Muscle of back (tissue), 3 donors: ENCODE measurements at regions not wholly inside any gene's neighbourhood (a gene's known extent, or its start where the extent isn't known, plus 50 kb on each side); places are given as distances from the start of the nearest gene placed in this dataset.

Source experiments
- DNase-seq, 3 donors: peaks; one replicate each; pipeline versions ENCODE4 v3.0.0 to v3.0.0-alpha.2; 2013

- DNase-seq, result peak; percentile 69 to 82 (median 74)
Observed at GRCh38 chr12:94714378-94715114, 64.2 kb upstream of the TMCC3 start.

DNA sequence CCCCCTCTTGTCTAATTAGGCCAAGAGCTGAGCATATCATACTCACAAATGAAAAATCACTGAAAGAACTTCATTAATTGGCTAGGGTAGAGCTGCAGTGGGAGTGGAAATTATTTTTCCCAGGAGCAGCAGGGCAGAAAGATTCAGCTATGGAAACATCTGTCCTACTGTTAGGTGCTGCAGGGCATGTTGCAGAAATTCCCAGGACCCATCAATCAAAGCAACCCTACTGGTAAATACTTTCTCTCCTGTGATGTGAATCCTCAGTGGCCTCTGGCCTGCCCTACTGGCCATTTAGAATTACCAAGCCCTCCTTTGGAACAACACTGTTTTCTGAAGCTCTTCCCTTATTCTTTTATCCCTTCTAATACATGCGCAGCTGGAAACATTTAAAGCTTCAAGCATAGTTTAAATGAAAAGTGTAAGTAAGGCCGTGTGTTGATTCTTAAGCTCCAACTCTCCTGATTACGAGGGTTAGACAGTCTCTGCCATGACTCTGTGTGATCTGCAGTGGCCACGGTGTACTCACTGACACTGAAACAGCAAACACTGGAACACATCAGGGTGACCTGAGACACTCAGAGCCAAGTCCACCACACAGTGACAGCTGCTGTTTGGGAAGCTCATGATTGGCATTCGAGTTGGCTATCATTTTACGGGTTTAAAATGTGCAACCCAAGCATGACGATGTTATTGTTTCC is 62.6 kb upstream of the TMCC3 start:
- peak in 1 of 3 donors; percentile 58 for DNase-seq

DNA sequence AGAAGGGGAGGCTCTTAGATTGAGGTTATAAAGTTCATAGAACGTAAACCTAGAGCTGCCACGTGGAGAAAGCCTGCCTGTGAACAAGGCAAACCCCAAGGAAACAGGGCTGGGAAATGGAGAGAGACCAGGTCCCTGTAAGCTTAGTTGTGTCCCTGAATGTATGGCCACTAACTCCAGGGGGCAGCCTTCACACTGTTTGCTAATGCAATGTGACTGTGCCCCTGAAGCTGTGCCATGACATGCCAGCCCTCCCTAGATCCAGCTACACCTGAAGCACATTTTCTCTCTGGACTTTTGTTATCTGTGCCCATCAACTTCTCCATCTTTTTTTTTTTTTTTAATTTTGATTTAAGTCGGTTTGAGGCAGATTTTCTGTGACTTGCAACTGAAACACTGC is 60.6 kb upstream of the TMCC3 start:
- no peak for DNase-seq

DNA sequence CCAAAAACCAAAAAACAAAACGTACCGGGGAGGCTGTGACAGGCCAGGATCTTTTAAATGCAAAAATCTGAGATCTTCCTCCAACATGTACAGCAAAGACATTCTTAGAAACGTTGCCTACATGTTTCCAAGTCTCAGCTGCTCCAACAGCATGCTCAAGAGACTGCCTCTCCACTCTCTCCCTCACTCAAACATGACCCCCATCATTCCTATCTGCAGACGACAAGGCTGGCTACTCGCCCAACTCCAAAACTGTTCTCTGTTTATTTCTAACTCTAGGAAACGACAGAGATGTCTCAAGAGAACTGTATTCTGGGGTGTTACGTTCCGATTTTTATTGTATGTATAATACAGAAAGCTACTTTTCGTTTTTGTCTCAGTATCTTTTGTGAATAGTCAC is 57.5 kb upstream of the TMCC3 start:
- peak; percentile 87 to 97 (median 93) for DNase-seq

DNA sequence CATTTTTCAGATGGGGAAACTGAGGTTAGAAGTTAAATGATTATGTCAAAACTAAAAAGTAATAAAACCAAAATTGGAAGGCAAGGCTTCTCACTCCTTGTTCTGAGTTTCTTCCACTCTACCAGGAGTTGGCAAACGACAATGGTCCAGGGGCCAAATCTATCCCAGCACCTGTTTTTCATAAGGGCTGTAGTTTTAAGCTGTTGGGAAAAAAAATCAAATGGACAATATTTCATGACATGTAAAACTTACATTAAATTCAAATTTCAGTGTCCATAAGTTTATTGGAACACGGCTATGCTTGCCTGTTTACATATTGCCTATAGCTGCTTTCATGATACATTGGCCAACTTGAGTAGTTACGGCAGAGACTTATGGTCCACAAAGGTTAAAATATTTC is 56.7 kb upstream of the TMCC3 start:
- DNase-seq, result peak in 1 of 3 donors; percentile 62

DNA sequence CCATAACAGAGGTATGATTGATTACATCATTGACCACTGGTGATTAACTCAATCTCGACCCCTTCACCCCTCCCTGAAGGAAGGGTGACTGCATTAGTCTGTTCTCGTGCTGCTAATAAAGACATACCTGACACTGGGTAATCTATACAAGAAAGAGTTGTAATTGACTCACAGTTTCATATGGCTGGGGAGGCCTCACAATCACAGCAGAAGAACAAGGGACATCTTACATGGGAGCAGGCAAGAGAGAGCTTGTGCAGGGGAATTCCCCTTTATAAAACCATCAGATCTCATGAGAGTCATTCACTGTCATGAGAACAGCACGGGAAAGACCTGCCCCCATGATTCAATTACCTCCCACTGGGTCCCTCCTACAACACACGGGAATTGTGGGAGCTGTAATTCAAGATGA is 55.9 kb upstream of the TMCC3 start:
- no peak for DNase-seq

DNA sequence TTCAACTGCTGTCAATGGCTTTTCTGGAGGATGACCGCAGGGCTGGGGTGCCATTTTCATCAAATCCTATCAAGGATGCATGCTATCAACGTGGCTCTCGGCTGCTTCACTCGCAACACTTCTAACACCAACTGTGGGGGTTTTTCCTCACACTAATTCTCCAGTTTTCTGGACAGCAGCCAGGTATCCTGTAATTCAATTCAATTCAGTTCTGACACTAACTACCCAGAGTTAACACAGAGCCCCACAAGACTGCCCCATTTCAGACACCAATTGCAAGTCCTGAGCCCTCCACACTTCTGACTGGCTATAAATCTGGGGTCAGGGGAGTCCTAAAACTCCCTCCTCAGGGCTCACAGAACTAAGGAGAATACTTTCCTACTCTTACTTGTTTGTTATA is 55.3 kb upstream of the TMCC3 start:
- peak in 1 of 3 donors; percentile 26 for DNase-seq

GRCh38 chr12:94704452-94705306 is 54.3 kb upstream of the TMCC3 start:
- DNase-seq, result peak in 1 of 3 donors; percentile 80

DNA sequence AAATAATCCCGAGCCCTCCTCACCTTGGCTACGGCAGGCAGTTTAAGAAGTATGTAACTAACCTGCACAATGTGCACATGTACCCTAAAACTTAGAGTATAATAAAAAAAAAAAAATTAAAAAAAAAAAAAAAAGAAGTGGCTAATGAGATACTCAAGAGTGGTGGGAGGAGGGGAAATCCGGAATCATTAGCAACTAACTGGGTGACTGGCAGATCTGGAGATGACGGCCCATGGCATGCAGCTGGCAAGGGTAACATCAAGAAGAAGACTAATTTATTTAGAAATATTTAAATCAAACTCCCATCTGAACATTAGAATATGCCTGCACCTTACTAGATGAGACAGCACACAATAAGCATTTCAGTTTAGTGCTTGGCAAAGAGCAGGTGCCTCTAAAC is 52.3 kb upstream of the TMCC3 start:
- no peak for DNase-seq

DNA sequence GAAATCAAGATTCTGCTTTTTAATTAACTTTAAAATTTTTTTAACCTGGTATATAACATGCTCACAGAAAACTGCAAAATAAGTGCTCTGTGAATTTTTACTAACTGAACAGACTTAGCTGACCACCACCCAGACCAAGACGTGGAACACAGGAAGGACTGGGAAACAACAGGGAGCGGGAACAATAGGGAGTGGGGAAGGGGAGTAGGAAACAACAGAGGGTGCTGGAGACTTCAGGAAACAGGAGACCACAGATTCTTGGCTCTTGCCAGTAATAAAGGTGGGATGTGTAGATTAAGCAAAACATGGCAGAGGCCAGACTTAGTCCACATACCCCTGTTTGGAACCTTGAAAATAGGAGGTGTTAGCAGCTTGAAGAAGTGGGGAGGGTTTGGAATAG is 51.4 kb upstream of the TMCC3 start:
- DNase-seq, result no peak

DNA sequence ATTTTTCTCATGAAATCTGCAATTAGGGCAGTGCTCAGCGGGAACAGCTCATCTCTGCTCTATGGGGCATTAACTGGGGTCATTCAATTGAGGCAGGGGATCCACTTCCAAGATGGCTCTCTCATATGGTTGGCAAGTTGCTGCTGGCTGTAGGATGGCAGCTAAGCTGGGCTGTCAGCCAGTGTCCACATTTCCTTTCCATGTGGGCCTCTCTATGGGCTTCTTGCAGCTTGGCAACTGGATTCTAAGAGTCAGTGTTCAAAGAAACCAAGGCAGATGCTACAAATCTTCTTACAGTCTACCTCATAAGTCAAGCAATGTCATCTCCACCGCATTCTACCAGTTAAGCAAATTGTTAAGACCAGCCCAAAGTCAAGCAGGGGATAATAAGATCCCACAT is 50.3 kb upstream of the TMCC3 start:
- DNase-seq, result no peak
